IMR-90 (cell line): ENCODE measurements at regions not wholly inside any gene's neighbourhood (a gene's known extent, or its start where the extent isn't known, plus 50 kb on each side); places are given as distances from the start of the nearest gene placed in this dataset.

Experiments
- CEBPB ChIP-seq: IDR thresholded peaks from 2 replicates; pipeline ENCODE4 v1.6.1; 2012; ENCODE audit warnings: low read depth, low read length, improper control_type of control experiment
- CTCF ChIP-seq: conservative IDR thresholded peaks from 2 replicates; pipeline ENCODE4 v1.5.1; 2012; ENCODE audit warnings: mild to moderate bottlenecking, low read depth, low read length, improper control_type of control experiment

- TF ChIP-seq CTCF, result no peak
- TF ChIP-seq CEBPB, result no peak
These were observed 631.7 kb downstream of the MAT2B start for GRCh38 chr5:164137095-164137494.
